HCEC 1CT (cell line): ENCODE measurements at regions not wholly inside any gene's neighbourhood (a gene's known extent, or its start where the extent isn't known, plus 50 kb on each side); places are given as distances from the start of the nearest gene placed in this dataset.
"Not testable (repeated sequence)": the region's sequence is repeated elsewhere in the genome, so short reads cannot be mapped to it uniquely, and the experiment has no call there.

Source experiments
- DNase-seq: peaks from one replicate; pipeline ENCODE4 v3.0.0-alpha.2; 2017

DNA sequence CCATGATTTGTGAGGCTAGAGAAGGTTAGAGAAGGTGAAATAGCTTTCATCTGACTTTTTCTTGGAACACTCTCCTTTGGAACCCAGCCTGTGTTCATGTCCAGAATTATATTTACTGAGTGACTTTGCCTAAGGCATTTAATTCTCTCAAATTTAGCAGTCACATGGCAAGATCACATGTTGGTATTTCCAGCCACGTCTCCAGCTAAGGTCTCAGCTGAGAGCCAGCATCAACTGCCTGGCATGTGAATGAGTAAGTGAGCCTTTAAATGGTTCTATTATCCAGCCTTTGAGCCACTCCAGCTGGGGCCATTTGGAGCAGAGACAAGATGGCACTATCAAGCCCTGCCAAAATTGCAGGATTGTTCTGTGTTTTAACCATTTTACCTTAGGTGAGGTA lies 130.2 kb upstream of the SGO1 start:
- DNase-seq, result no peak

GRCh38 chr3:20310629-20311028 lies 124.6 kb upstream of the SGO1 start:
- no peak for DNase-seq

- no peak for DNase-seq
Observed at GRCh38 chr3:20307383-20307782, 121.4 kb upstream of the SGO1 start.

DNA sequence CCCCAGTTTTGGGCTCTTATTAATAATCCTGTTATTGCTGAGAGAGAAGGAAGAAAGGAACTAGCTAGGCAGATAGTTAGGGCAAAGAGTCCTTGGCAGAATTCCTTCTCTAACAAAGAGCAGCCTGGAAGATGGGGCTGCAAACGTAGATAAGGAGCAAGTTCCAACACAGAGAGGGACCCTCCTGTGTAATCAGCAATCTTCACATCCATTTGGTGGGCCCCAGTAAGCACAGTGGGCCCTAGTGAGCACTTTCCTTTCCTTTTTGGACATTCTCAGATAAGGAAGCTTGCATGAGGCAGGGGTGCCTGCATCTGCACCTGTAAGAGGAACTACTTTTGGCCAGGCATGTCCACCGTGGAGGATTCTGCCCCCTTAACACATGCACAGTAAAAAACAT lies 119.6 kb upstream of the SGO1 start:
- DNase-seq, result no peak

- DNase-seq, result no peak
Observed at GRCh38 chr3:20302766-20303165, 116.8 kb upstream of the SGO1 start.

- no peak for DNase-seq
Observed at GRCh38 chr3:20288050-20288449, 102.0 kb upstream of the SGO1 start.

- DNase-seq, result no peak
Observed at GRCh38 chr3:20280257-20280656, 94.3 kb upstream of the SGO1 start.

GRCh38 chr3:20265977-20266376 lies 80.0 kb upstream of the SGO1 start:
- DNase-seq, result not testable (repeated sequence)

- no peak for DNase-seq
Observed at GRCh38 chr3:20264900-20265567, 79.0 kb upstream of the SGO1 start.

GRCh38 chr3:20258371-20258770 lies 72.4 kb upstream of the SGO1 start:
- no peak for DNase-seq

GRCh38 chr3:20256144-20256543 lies 70.1 kb upstream of the SGO1 start:
- no peak for DNase-seq

DNA sequence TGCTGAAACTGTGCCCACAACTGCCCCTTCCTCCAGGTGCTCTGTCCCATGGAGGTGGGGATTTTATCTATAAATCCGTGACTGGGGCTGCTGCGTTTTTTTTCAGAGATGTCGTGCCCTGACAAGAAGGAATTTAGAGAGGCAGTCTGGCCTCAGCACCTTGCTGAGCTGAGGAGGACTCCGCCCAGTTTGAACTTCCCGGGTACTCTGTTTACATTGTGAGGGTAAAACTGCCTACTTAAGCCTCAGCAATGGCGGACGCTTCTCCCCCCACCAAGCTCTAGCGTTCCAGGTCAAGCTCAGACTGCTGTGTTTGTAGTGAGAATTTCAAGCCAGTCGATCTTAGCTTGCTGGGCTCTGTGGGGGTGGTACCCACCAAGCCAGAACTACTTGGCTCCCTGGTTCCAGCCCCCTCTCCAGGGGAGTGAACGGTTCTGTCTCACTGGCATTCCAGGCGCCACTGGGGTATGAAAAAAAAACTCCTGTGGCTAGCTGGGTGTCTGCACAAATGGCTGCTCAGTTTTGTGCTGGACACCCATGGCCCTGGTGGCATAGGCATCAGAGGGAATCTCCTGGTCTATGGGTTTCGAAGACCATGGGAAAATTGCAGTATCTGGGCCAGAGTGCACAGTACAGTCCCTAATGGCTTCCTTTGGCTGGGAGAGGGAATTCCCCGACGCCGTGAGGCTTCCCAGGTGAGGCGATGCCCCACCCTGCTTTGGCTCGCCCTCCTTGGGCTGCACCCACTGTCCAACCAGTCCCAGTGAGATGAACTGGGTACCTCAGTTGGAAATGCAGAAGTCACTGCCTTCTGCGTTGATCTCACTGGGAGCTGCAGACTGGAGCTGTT lies 68.5 kb upstream of the SGO1 start:
- no peak for DNase-seq

GRCh38 chr3:20250786-20251185 lies 64.8 kb upstream of the SGO1 start:
- no peak for DNase-seq

GRCh38 chr3:20250314-20250713 lies 64.3 kb upstream of the SGO1 start:
- DNase-seq, result no peak

- DNase-seq, result no peak
Observed at GRCh38 chr3:20246662-20247061, 60.7 kb upstream of the SGO1 start.

- no peak for DNase-seq
Observed at GRCh38 chr3:20245781-20246180, 59.8 kb upstream of the SGO1 start.

DNA sequence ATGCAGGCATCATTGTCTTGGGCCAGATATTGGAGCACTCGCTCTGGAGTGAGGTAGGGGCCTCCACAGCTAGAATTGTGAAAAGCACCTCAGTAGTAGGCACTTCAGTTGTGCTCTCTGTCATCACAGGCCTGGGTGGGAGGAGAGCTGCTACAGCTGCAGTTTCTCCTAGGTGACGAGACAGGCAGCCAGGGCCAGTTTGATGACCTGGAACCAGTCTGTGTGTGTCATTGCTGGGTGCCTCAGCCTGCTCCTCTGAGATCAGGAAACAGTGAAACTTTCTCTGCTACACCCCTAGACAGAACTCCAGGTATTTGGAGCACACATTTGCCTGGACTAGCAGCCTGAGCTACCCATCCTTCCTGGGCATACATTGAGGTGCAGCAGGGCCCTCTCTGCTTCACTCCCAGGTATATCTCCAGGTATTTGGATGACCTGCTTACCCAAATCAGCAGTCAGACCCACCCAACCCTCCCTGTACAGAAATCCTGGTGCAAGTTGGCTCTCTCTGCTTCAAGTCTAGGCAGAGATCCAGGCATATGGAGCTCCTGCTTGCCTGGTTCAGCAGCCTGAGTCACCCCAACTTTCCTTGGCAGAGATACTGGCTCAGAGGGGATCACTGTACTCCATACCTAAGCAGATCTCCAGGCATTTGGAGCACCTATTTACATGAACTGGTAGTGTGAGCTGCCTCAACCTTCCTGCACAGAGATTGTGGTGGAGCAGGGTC lies 54.3 kb upstream of the SGO1 start:
- DNase-seq, result no peak

- DNase-seq, result not testable (repeated sequence)
Observed at GRCh38 chr3:20238199-20238598, 52.2 kb upstream of the SGO1 start.

GRCh38 chr3:20236603-20237002 lies 50.6 kb upstream of the SGO1 start:
- DNase-seq, result no peak
